A673 (cell line): ENCODE measurements at regions not wholly inside any gene's neighbourhood (a gene's known extent, or its start where the extent isn't known, plus 50 kb on each side); places are given as distances from the start of the nearest gene placed in this dataset.

Experiments
- BruUV-seq: library from RNA; stranded (reverse); fragments of 400-500 nt; replicated peaks from 2 replicates; lab custom pipeline; 2021; lab: Mats Ljungman, UMichigan
- CTCF ChIA-PET: fragments of 300-600 bp; sonication (Branson Sonifier 250); formaldehyde crosslinking; loops from one replicate; lab custom pipeline; 2022; ENCODE audit warnings: antibody characterized with exemption; lab: Charles Lee
- POLR2A ChIA-PET: fragments of 300-600 bp; sonication (Branson Sonifier 250); formaldehyde crosslinking; loops from one replicate; lab custom pipeline; 2022; ENCODE audit warnings: antibody characterized with exemption; ENCODE audit not compliant: low non-redundant PET; lab: Charles Lee
- DNase-seq: peaks from one replicate; pipeline ENCODE4 v3.0.0-alpha.2; 2015; ENCODE audit warnings: low spot score
- H3K27ac ChIP-seq: fragments of 200-600 bp; sonication (generic); 2 replicates; pipeline ENCODE4 v1.5.1; 2016; ENCODE audit warnings: mixed run types, low read depth, mild to moderate bottlenecking, mixed read lengths, antibody characterized with exemption, low read length; ENCODE audit not compliant: poor library complexity, severe bottlenecking
- H3K27me3 ChIP-seq: fragments of 200-600 bp; sonication (generic); replicated peaks from 2 replicates; pipeline ENCODE4 v1.6.1; 2017; ENCODE audit warnings: mixed run types, low read depth, mild to moderate bottlenecking, mixed read lengths, antibody characterized with exemption, low read length; ENCODE audit not compliant: insufficient read depth, poor library complexity
- H3K36me3 ChIP-seq: fragments of 200-600 bp; sonication (generic); 2 replicates; pipeline ENCODE4 v1.6.1; 2016; ENCODE audit warnings: mixed run types, mild to moderate bottlenecking, mixed read lengths, antibody characterized with exemption, low read length; ENCODE audit not compliant: insufficient read depth, poor library complexity, severe bottlenecking
- H3K4me1 ChIP-seq: fragments of 200-600 bp; sonication (generic); 2 replicates; pipeline ENCODE4 v1.6.1; 2017; ENCODE audit warnings: mixed run types, mild to moderate bottlenecking, mixed read lengths, antibody characterized with exemption, low read length; ENCODE audit not compliant: insufficient read depth, poor library complexity, severe bottlenecking
- H3K4me3 ChIP-seq: fragments of 200-600 bp; sonication (generic); 2 replicates; pipeline ENCODE4 v1.5.1; 2016; ENCODE audit warnings: low read depth, mixed run types, mild to moderate bottlenecking, mixed read lengths, low read length; ENCODE audit not compliant: poor library complexity, severe bottlenecking
- H3K9me3 ChIP-seq: fragments of 200-600 bp; sonication (generic); 2 replicates; pipeline ENCODE4 v1.6.1; 2016; ENCODE audit warnings: mixed run types, low read depth, mild to moderate bottlenecking, mixed read lengths, antibody characterized with exemption, low read length; ENCODE audit not compliant: poor library complexity, severe bottlenecking
- EZH2 ChIP-seq: fragments of 200-600 bp; sonication (generic); IDR thresholded peaks from 2 replicates; pipeline ENCODE4 v1.6.1; 2017; ENCODE audit warnings: borderline replicate concordance, low read depth, mild to moderate bottlenecking, mixed read lengths, antibody characterized with exemption, low read length; ENCODE audit not compliant: poor library complexity, severe bottlenecking
- intact Hi-C: fragments of 100-400 bp; cut with micrococcal nuclease; formaldehyde crosslinking; loops from one replicate; pipeline ENCODE4 v1.10.0; 2022; ENCODE audit not compliant: unreplicated experiment
- TF ChIP-seq, protein P1 (sequence below): fragments of 300-800, 200-600 bp; sonication (generic); conservative IDR thresholded peaks from 2 replicates; pipeline ENCODE4 v1.5.1; 2017; ENCODE audit warnings: low read depth, mild to moderate bottlenecking, antibody characterized with exemption, low read length, moderate library complexity, mixed read lengths

DNA sequence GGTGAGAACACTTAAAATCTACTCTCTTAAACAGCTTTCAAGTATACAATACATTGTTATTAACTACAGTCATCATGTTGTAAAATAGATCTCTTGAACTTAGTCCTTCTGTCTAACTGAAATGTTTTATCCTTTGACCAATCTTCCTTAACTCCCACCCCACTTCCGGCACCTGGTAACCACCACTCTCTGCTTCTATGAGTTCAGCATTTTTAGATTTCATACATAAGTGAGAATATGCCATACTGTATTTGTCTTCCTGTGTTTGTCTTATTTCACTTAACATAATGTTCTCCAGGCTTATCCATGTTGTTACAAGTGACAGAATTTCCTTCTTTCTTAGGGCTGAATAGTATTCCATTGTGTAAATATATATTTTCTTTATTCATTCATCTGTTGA lies 144.1 kb upstream of the TRPC4 start:
- Histone ChIP-seq H3K36me3 (no peaks in the 10 kb centered on the region), H3K9me3 (peaks cover 6% of the 10 kb centered on the region), H3K4me1 (peaks cover 13% of the 10 kb centered on the region), H3K27me3 (no peaks in the 10 kb centered on the region), H3K4me3 (no peak overlapping the region), H3K27ac (no peak overlapping the region)
- ChIA-PET POLR2A (interaction anchor here (0.7 kb wide), 1 partner anchor 47 kb away, joined by 3 read pairs; no protein-coding TSS in a partner anchor), CTCF (no interaction called here)
- TF ChIP-seq, protein P1, sequence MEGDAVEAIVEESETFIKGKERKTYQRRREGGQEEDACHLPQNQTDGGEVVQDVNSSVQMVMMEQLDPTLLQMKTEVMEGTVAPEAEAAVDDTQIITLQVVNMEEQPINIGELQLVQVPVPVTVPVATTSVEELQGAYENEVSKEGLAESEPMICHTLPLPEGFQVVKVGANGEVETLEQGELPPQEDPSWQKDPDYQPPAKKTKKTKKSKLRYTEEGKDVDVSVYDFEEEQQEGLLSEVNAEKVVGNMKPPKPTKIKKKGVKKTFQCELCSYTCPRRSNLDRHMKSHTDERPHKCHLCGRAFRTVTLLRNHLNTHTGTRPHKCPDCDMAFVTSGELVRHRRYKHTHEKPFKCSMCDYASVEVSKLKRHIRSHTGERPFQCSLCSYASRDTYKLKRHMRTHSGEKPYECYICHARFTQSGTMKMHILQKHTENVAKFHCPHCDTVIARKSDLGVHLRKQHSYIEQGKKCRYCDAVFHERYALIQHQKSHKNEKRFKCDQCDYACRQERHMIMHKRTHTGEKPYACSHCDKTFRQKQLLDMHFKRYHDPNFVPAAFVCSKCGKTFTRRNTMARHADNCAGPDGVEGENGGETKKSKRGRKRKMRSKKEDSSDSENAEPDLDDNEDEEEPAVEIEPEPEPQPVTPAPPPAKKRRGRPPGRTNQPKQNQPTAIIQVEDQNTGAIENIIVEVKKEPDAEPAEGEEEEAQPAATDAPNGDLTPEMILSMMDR, result no peak
- TF ChIP-seq EZH2, result no peak
- intact Hi-C loops, result no loop called here
- BruUV-seq, result no TSS peak
- no peak for DNase-seq

DNA sequence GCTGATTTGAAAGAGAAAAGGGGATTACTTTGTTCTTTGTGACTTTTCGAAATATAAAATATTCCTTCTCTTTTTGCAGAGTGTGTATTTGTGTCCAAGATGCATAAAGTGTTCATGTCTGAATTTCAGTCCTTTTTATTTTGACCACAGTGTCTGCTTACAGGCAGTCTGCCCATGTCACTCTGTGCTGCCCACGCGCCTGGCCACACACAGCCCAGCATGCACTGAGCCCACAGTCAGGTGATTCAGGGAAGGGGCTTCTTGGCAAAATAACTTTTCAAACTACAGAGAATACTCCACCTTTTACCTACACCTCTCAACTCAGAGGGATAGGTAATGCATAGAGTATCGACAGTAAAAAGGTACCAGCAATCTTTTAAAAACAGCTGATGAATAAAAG lies 142.5 kb upstream of the TRPC4 start:
- intact Hi-C loops, result no loop called here
- Histone ChIP-seq H3K9me3 (peaks cover 6% of the 10 kb centered on the region), H3K27ac (no peak overlapping the region), H3K27me3 (no peaks in the 10 kb centered on the region), H3K4me1 (peaks cover 13% of the 10 kb centered on the region), H3K4me3 (no peak overlapping the region), H3K36me3 (no peaks in the 10 kb centered on the region)
- CTCF ChIA-PET, result no interaction called here
- POLR2A ChIA-PET, result no interaction called here
- DNase-seq, result no peak
- no TSS peak for BruUV-seq
- TF ChIP-seq, protein P1, result no peak
- no peak for TF ChIP-seq EZH2

DNA sequence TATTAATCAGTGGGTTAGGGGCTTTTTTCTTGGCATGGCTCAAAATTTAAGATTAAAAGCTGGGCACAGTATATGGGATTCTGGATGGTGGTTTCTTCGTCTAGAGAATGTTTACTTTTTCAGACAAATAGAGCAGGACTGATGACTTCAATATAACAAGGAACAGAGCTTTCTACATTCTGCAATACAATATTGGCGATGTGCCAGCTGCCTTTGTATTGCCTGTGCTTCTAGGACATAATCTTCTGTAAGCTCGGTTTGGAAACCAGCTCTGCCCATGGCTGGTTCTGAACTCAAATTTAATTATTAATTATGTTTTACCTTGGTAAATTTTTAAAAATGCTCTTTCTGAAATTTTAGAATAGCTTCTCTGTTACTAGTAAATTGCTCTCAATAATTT lies 139.1 kb upstream of the TRPC4 start:
- intact Hi-C loops, result no loop called here
- BruUV-seq, result no TSS peak
- POLR2A ChIA-PET, result no interaction called here
- H3K36me3 ChIP-seq, result no peaks in the 10 kb centered on the region
- H3K9me3 ChIP-seq, result no peaks in the 10 kb centered on the region
- TF ChIP-seq, protein P1, result no peak
- no peak for TF ChIP-seq EZH2
- H3K4me3 ChIP-seq, result no peak overlapping the region
- peak; percentile 65 for DNase-seq
- no peak overlapping the region for H3K27ac ChIP-seq
- no peaks in the 10 kb centered on the region for H3K27me3 ChIP-seq
- CTCF ChIA-PET, result no interaction called here
- H3K4me1 ChIP-seq, result peaks cover 13% of the 10 kb centered on the region
